Chondrocyte (in vitro differentiated cells): ENCODE measurements at regions not wholly inside any gene's neighbourhood (a gene's known extent, or its start where the extent isn't known, plus 50 kb on each side); places are given as distances from the start of the nearest gene placed in this dataset.

ENCODE experiments used
- DNase-seq: peaks from one replicate; pipeline ENCODE4 v3.0.0; 2021; ENCODE audit warnings: mixed read lengths, low spot score
- H3K27ac Mint-ChIP-seq: one replicate; pipeline ENCODE4 v1.8.0; 2021; ENCODE audit warnings: mild to moderate bottlenecking, moderate library complexity, mixed read lengths; ENCODE audit not compliant: unreplicated experiment
- H3K27me3 Mint-ChIP-seq: 2 replicates; pipeline ENCODE4 v1.8.0; 2021; ENCODE audit warnings: low read depth, mixed read lengths
- H3K36me3 Mint-ChIP-seq: 2 replicates; pipeline ENCODE4 v1.8.0; 2021; ENCODE audit warnings: low read depth, mixed read lengths
- H3K4me1 Mint-ChIP-seq: 2 replicates; pipeline ENCODE4 v1.8.0; 2021; ENCODE audit warnings: low read depth, mild to moderate bottlenecking, mixed read lengths
- H3K4me3 Mint-ChIP-seq: one replicate; pipeline ENCODE4 v1.8.0; 2021; ENCODE audit warnings: mild to moderate bottlenecking, moderate library complexity, mixed read lengths; ENCODE audit not compliant: unreplicated experiment
- H3K9me3 Mint-ChIP-seq: 2 replicates; pipeline ENCODE4 v1.8.0; 2021; ENCODE audit warnings: low read depth, mixed read lengths
- TF ChIP-seq, protein P1 (sequence below): fragments of 200-600 bp; sonication (generic); IDR thresholded peaks from 2 replicates; pipeline ENCODE4 v1.5.0; 2021; ENCODE audit warnings: antibody characterized with exemption, mild to moderate bottlenecking, moderate library complexity

DNA sequence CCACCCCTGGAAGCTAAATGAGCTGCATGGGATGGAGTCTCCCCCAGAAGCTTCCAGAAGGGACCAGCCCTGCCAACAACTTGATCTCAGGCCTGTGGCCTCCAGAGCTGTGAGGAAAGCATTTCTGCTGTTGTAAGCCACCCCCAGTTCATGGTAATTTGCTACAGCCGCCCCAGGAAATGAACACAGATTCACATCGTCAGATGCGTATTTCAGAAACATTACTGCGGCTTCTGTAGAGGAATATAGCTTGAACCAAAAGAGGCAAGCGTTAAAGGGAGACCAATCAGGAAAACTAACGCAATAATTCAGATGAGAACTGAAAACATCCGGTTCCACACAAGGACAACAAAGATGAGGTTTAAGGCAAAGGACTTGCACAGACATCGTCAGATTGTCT is 128.4 kb upstream of the TBL1X start:
- no peak overlapping the region for H3K27ac Mint-ChIP-seq
- H3K27me3 Mint-ChIP-seq, result no peaks in the 10 kb centered on the region
- peaks cover 4% of the 10 kb centered on the region for H3K9me3 Mint-ChIP-seq
- H3K4me3 Mint-ChIP-seq, result no peak overlapping the region
- TF ChIP-seq, protein P1, sequence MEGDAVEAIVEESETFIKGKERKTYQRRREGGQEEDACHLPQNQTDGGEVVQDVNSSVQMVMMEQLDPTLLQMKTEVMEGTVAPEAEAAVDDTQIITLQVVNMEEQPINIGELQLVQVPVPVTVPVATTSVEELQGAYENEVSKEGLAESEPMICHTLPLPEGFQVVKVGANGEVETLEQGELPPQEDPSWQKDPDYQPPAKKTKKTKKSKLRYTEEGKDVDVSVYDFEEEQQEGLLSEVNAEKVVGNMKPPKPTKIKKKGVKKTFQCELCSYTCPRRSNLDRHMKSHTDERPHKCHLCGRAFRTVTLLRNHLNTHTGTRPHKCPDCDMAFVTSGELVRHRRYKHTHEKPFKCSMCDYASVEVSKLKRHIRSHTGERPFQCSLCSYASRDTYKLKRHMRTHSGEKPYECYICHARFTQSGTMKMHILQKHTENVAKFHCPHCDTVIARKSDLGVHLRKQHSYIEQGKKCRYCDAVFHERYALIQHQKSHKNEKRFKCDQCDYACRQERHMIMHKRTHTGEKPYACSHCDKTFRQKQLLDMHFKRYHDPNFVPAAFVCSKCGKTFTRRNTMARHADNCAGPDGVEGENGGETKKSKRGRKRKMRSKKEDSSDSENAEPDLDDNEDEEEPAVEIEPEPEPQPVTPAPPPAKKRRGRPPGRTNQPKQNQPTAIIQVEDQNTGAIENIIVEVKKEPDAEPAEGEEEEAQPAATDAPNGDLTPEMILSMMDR, result no peak
- DNase-seq, result no peak
- H3K36me3 Mint-ChIP-seq, result no peaks in the 10 kb centered on the region
- peaks cover 20% of the 10 kb centered on the region for H3K4me1 Mint-ChIP-seq

DNA sequence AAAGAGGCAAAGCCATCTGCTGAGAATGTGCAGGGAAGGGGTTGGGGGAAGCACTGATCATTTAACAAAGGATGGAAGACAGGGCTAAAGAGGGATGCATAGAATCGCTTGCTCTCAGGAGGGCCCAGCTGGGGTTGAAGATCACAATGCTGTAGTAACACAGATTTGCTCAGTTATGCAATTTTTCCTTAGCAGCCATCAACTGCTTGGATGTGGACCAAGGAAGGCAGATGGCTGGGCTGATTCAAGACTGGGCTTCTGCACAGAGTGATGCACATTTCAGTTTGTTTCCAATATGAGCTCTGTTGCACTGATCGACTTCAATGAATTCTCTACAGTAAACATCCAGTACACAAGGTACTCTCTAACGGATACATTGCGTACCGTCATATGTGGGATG is 127.8 kb upstream of the TBL1X start:
- no peak for DNase-seq

DNA sequence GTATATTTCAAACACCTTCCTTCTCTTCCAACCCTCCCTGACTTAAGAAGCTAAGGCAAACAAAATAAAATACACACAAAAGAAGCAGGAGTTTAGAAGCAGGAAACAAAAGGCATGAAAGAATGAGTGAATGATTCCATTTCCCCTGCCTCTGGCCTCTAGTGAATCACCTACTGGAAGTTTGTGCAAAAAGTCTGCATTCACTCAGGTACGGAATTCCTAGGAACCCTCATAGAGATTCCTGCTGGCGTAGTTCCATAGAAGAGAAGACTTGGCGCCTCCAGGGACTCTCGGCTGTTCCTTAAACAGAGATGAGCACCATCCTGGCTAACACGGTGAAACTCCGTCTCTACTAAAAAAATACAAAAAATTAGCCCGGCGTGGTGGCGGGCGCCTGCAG is 125.9 kb upstream of the TBL1X start:
- no peak for DNase-seq
- peaks cover 24% of the 10 kb centered on the region for H3K4me1 Mint-ChIP-seq
- TF ChIP-seq, protein P1, result no peak
- H3K36me3 Mint-ChIP-seq, result no peaks in the 10 kb centered on the region
- no peaks in the 10 kb centered on the region for H3K27me3 Mint-ChIP-seq
- H3K27ac Mint-ChIP-seq, result no peak overlapping the region
- no peak overlapping the region for H3K4me3 Mint-ChIP-seq
- H3K9me3 Mint-ChIP-seq, result peaks cover 4% of the 10 kb centered on the region

More for the DNA sequence above, 127.8 kb upstream of the TBL1X start:
- Mint-ChIP-seq H3K27ac (no peak overlapping the region), H3K4me1 (peaks cover 24% of the 10 kb centered on the region), H3K36me3 (no peaks in the 10 kb centered on the region), H3K9me3 (peaks cover 4% of the 10 kb centered on the region), H3K27me3 (no peaks in the 10 kb centered on the region), H3K4me3 (no peak overlapping the region)
- TF ChIP-seq, protein P1, result no peak

DNA sequence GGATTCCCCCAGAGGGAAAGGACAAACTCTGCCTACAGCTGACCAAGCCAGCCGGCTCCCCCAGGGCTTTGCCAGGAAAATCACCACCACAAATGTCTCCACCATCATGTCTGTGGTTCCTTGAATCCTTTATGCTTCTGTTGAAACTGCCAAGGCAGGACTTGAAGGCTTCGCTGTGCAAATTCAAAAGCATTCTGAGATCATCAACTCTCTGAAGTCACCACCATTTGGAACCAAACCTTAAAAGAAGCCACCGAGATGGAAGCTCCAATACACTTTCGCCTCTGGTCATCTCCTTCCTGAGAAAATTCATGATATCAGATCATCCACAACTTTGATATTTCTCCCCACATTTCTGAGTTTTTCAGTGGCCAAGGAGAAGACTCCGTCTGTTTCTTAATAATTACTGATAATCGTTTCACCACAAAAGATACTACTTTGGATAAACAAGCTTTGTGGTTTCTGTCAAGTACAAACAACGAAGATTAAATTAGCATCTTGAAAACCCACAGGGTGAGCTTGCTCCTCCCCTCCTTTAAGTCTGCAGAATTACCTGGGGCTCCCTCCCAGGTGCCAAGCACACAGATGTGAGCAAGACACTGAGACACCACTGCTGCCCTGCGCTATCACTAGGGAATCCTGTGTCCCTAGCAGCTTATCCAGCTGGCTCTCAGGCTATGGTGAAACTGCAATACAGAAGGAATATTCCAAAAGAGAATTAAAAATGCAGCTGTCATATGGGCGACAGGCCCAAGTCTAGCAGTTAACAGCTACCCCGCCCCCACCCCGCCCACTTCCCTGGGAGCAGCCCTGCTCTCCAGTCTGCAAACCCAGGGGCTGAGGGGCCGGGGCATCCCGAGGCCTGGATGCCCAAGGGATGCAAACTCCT is 125.0 kb upstream of the TBL1X start:
- Mint-ChIP-seq H3K27ac (no peak overlapping the region), H3K4me1 (peaks cover 20% of the 10 kb centered on the region), H3K9me3 (peaks cover 4% of the 10 kb centered on the region), H3K36me3 (no peaks in the 10 kb centered on the region), H3K4me3 (no peak overlapping the region), H3K27me3 (no peaks in the 10 kb centered on the region)
- no peak for DNase-seq
- TF ChIP-seq, protein P1, result no peak

DNA sequence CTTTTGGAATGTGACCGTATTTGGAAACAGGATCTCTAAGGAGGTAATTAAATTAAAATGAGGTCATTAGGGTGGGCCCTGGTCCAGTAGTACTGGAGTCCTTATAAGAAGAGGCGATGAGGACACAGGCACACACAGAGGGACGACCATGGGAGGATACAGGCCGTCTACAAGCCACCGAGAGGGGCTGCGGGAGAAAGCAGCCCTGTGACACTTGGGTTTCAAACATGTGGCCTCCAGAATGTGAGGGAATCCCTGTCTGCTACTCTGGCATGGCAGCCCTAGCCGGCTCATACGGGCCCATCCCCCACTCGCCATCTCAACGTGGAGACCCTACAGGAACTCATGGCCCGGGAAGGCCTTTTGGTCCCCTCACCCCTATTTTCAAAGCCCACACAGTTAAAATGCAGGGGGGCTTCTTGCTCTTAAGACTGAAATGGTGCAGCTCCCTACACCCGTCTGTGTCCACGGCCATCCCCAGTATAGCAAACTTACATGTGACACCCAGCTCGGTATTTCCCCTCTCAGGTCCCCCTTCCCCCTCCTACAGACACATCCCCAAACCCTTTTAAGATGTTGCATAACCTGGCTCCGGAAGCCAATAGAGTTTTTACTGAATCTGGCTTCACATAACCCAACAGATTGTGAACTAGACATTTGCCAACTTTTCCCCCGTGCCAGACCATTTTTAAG is 124.1 kb upstream of the TBL1X start:
- TF ChIP-seq, protein P1, result no peak

More for the DNA sequence above, 124.1 kb upstream of the TBL1X start:
- no peak for DNase-seq
- Mint-ChIP-seq H3K9me3 (peaks cover 8% of the 10 kb centered on the region), H3K36me3 (no peaks in the 10 kb centered on the region), H3K4me3 (peak overlapping the region; percentile 58), H3K27me3 (no peaks in the 10 kb centered on the region), H3K27ac (peak overlapping the region; percentile 88), H3K4me1 (peaks cover 20% of the 10 kb centered on the region)
